ENCODE measurements at regions not wholly inside any gene's neighbourhood (a gene's known extent, or its start where the extent isn't known, plus 50 kb on each side); places are given as distances from the start of the nearest gene placed in this dataset. TPM values are rescaled to one million over a fixed set of nuclear protein-coding genes. Genes with fewer than 3 reads are reported as not detected.
"Not testable (repeated sequence)": the region's sequence is repeated elsewhere in the genome, so short reads cannot be mapped to it uniquely, and the experiment has no call there.

DNA sequence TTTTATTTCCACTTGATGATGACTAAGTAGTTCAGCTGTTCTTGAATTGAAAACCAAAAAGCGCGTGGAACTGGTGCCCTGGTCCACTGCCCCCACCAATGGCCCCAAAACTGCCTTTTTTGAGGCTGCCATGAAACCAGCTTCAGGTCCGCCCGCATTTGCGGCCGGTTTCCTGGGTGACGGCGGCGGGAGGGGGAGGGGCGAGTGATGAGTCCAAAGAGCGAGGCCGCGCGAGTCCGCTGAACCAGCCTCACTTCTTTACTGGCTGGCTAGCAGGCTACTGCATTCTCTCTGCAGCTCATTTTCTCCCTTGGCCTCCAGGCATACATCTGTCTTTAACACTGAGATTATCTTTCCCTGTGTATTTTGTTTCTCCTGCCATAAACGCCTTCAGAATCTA lies 72.9 kb upstream of the FABP2 start:
- no peaks in the 10 kb centered on the region for H3K79me2 ChIP-seq (ENCODE audit: low read depth)
- H2AFZ ChIP-seq (replicated peaks) = no peak overlapping the region
- no peak overlapping the region for H3K4me3 ChIP-seq
- H3K27ac ChIP-seq = no peak overlapping the region
- no peaks in the 10 kb centered on the region for H4K20me1 ChIP-seq (ENCODE audit: low read depth)
- no peak overlapping the region for H3K4me2 ChIP-seq
- H3K36me3 ChIP-seq = no peaks in the 10 kb centered on the region
- H3K36me3 Mint-ChIP-seq = peaks cover 3% of the 10 kb centered on the region
- H3F3A ChIP-seq (ENCODE audit: low read depth) = no peaks in the 10 kb centered on the region
- no peaks in the 10 kb centered on the region for H3K27me3 Mint-ChIP-seq (ENCODE audit: insufficient read depth, low read depth)
- H3K4me3 Mint-ChIP-seq = no peak overlapping the region
- H3K27ac Mint-ChIP-seq = no peak overlapping the region
- H3K4me1 Mint-ChIP-seq = peaks cover 10% of the 10 kb centered on the region
- no peaks in the 10 kb centered on the region for H3K27me3 ChIP-seq
- no peaks in the 10 kb centered on the region for H3K4me1 ChIP-seq
- DNase-seq (ENCODE audit: low spot score) = peak; percentile 4
- H3K9me3 ChIP-seq (ENCODE audit: low read depth) = no peaks in the 10 kb centered on the region
- TF ChIP-seq EZH2phosphoT487 (IDR thresholded peaks at IDR 0.05) (no peak), CTCF (IDR thresholded peaks at IDR 0.05) (no peak), EZH2 (IDR thresholded peaks at IDR 0.05) (no peak)
- no peaks in the 10 kb centered on the region for H3K9me3 Mint-ChIP-seq
- no peak overlapping the region for H3K9ac ChIP-seq

GRCh38 chr4:119388791-119389190 lies 66.9 kb upstream of the FABP2 start:
- not testable (repeated sequence) for H3K27me3 Mint-ChIP-seq (ENCODE audit: insufficient read depth, low read depth); H4K20me1 ChIP-seq (ENCODE audit: low read depth); H3K9ac ChIP-seq; H3F3A ChIP-seq (ENCODE audit: low read depth); H3K27me3 ChIP-seq; H2AFZ ChIP-seq (replicated peaks); DNase-seq (ENCODE audit: low spot score); H3K79me2 ChIP-seq (ENCODE audit: low read depth); H3K4me2 ChIP-seq; H3K9me3 ChIP-seq (ENCODE audit: low read depth); H3K36me3 Mint-ChIP-seq; H3K27ac ChIP-seq; H3K9me3 Mint-ChIP-seq; H3K4me3 ChIP-seq; H3K4me3 Mint-ChIP-seq; H3K4me1 ChIP-seq; H3K27ac Mint-ChIP-seq; H3K36me3 ChIP-seq; H3K4me1 Mint-ChIP-seq

- not testable (repeated sequence) for H3K36me3 Mint-ChIP-seq; H3K27ac ChIP-seq; H3K4me1 Mint-ChIP-seq; H3K27me3 Mint-ChIP-seq (ENCODE audit: insufficient read depth, low read depth); H3K9me3 ChIP-seq (ENCODE audit: low read depth); H3F3A ChIP-seq (ENCODE audit: low read depth); H3K4me3 ChIP-seq; H3K27me3 ChIP-seq; H3K9me3 Mint-ChIP-seq; H3K36me3 ChIP-seq; H3K9ac ChIP-seq; H3K79me2 ChIP-seq (ENCODE audit: low read depth); H2AFZ ChIP-seq (replicated peaks); H3K4me2 ChIP-seq; DNase-seq (ENCODE audit: low spot score); H3K27ac Mint-ChIP-seq; H3K4me3 Mint-ChIP-seq; H3K4me1 ChIP-seq; H4K20me1 ChIP-seq (ENCODE audit: low read depth)
Measured at GRCh38 chr4:119374616-119375015, 52.7 kb upstream of the FABP2 start.

- H4K20me1 ChIP-seq (ENCODE audit: low read depth); H3K36me3 Mint-ChIP-seq; H3K27ac ChIP-seq; H3K9ac ChIP-seq; H3K4me3 ChIP-seq; H3K27ac Mint-ChIP-seq; H3K4me1 ChIP-seq; H3K4me3 Mint-ChIP-seq; H3K9me3 ChIP-seq (ENCODE audit: low read depth); DNase-seq (ENCODE audit: low spot score); H3K79me2 ChIP-seq (ENCODE audit: low read depth); H3F3A ChIP-seq (ENCODE audit: low read depth); H3K4me2 ChIP-seq; H3K9me3 Mint-ChIP-seq; H2AFZ ChIP-seq (replicated peaks); H3K27me3 Mint-ChIP-seq (ENCODE audit: insufficient read depth, low read depth); H3K36me3 ChIP-seq; H3K4me1 Mint-ChIP-seq; H3K27me3 ChIP-seq: not testable (repeated sequence)
Measured at GRCh38 chr4:119372316-119373062, 50.6 kb upstream of the FABP2 start.

Small RNA genes in the stretch of these regions (small RNA-seq; reads per million reads assigned to genes)
- not detected for gene RNU6-1217P

Measured in neural progenitor cell (in vitro differentiated cells).